Caco-2 (cell line): ENCODE measurements at regions not wholly inside any gene's neighbourhood (a gene's known extent, or its start where the extent isn't known, plus 50 kb on each side); places are given as distances from the start of the nearest gene placed in this dataset.

ENCODE experiments used
- BruUV-seq: library from RNA; stranded (reverse); fragments of 400-500 nt; replicated peaks from 2 replicates; lab custom pipeline; 2021; lab: Mats Ljungman, UMichigan
- CTCF ChIA-PET: fragments of 300-600 bp; sonication (Branson Sonifier 250); formaldehyde crosslinking; loops from one replicate; lab custom pipeline; 2022; ENCODE audit warnings: antibody characterized with exemption; lab: Charles Lee
- POLR2A ChIA-PET: fragments of 300-600 bp; sonication (Branson Sonifier 250); formaldehyde crosslinking; loops from one replicate; lab custom pipeline; 2022; ENCODE audit warnings: antibody characterized with exemption; lab: Charles Lee
- DNase-seq, 2 experiments: peaks; one replicate each; pipeline versions ENCODE4 v3.0.0 to v3.0.0-alpha.2; 2020 to 2022
- H3K27me3 ChIP-seq: replicated peaks from 2 replicates; pipeline ENCODE4 v1.6.0; 2011; ENCODE audit warnings: low read length; ENCODE audit not compliant: control insufficient read depth, insufficient read depth
- H3K36me3 ChIP-seq: 2 replicates; pipeline ENCODE4 v1.5.1; 2011; ENCODE audit warnings: low read length; ENCODE audit not compliant: control insufficient read depth, insufficient read depth
- H3K4me1 ChIP-seq: fragments of 250-450 bp; sonication (Bioruptor Pico); 2 replicates; pipeline ENCODE4 v1.5.1; 2020; ENCODE audit warnings: mild to moderate bottlenecking
- H3K4me3 ChIP-seq: 2 replicates; pipeline ENCODE4 v1.5.1; 2011; ENCODE audit warnings: low read depth, mild to moderate bottlenecking, control low read depth, low read length
- H3K9me3 ChIP-seq: fragments of 250-450 bp; sonication (Bioruptor Pico); 2 replicates; pipeline ENCODE4 v1.5.1; 2020; ENCODE audit warnings: mild to moderate bottlenecking, moderate library complexity
- H3K27ac Mint-ChIP-seq: one replicate; pipeline ENCODE4 v1.8.0; 2022; ENCODE audit warnings: mixed read lengths; ENCODE audit not compliant: unreplicated experiment
- H3K27me3 Mint-ChIP-seq: one replicate; pipeline ENCODE4 v1.8.0; 2022; ENCODE audit warnings: mixed read lengths; ENCODE audit not compliant: insufficient read depth, unreplicated experiment
- H3K36me3 Mint-ChIP-seq: one replicate; pipeline ENCODE4 v1.8.0; 2022; ENCODE audit warnings: mild to moderate bottlenecking, mixed read lengths; ENCODE audit not compliant: insufficient read depth, unreplicated experiment
- H3K4me1 Mint-ChIP-seq: one replicate; pipeline ENCODE4 v1.8.0; 2022; ENCODE audit warnings: low read depth, mixed read lengths; ENCODE audit not compliant: unreplicated experiment
- H3K4me3 Mint-ChIP-seq: one replicate; pipeline ENCODE4 v1.8.0; 2022; ENCODE audit warnings: mild to moderate bottlenecking, moderate library complexity, mixed read lengths; ENCODE audit not compliant: unreplicated experiment
- H3K9me3 Mint-ChIP-seq: one replicate; pipeline ENCODE4 v1.8.0; 2022; ENCODE audit warnings: mixed read lengths; ENCODE audit not compliant: unreplicated experiment
- intact Hi-C: fragments of 100-400 bp; cut with micrococcal nuclease; formaldehyde crosslinking; loops from one replicate; pipeline ENCODE4 v1.10.0; 2022; ENCODE audit not compliant: unreplicated experiment
- TF ChIP-seq, protein P1 (sequence below), 2 experiments: fragments of 200-600 bp in 1 of 2; IDR thresholded peaks; 1 replicate in 1 of 2; 2 replicates in 1 of 2; pipeline versions ENCODE4 v1.5.1 to v1.8.0; 2011 to 2022; ENCODE audit warnings: antibody characterized with exemption in 1 of 2, control low read depth in 1 of 2, inconsistent platforms in 1 of 2, low read depth in 1 of 2, low read length in 1 of 2, mild to moderate bottlenecking in 1 of 2, moderate library complexity in 1 of 2; ENCODE audit not compliant: insufficient read depth in 1 of 2, severe bottlenecking in 1 of 2, unreplicated experiment in 1 of 2

DNA sequence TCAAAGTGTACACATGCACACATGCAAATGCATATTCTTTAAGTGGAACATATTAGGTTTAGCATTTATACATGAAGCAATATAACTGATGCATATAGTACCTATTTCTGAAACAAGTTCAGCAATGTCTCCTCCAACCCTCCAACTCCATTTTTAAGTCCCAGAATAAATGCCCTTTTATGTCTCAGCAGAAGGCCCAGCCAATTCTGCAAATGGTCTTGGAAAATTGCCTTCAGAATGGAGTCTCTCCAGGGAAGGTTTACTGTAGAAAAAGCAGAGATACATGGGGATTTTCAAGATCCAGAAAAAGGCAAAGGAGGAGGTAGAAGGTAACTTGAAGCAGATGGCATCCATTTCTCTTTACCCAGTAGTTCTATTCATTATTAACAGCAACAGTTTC lies 633.3 kb downstream of the MAFB start:
- no peaks in the 10 kb centered on the region for H3K9me3 ChIP-seq
- CTCF ChIA-PET: no interaction called here
- POLR2A ChIA-PET: no interaction called here

DNA sequence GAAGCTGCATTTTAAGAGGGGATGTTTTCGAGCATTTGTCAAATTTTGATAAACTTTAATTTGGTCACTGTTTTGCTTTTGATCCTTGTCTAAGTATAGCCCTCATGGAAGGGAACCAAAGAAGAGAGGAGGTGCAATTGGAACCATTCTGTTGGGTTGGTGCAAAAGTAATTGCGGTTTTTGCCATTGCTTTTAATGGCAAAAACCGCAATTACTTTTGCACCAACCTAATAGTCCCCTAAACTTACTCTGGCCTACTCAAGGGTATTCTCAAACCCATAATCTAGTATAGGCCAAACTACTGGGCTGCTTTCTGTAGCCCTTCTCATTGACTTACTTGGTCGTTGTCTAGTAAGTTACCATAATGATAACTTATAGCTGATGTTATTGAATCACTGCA lies 634.7 kb downstream of the MAFB start:
- H3K27me3 ChIP-seq: no peaks in the 10 kb centered on the region
- no peak for DNase-seq
- Mint-ChIP-seq H3K4me1 (no peaks in the 10 kb centered on the region), H3K4me3 (no peak overlapping the region), H3K36me3 (no peaks in the 10 kb centered on the region), H3K9me3 (no peaks in the 10 kb centered on the region), H3K27me3 (peaks cover 2% of the 10 kb centered on the region), H3K27ac (no peak overlapping the region)
- no peaks in the 10 kb centered on the region for H3K4me1 ChIP-seq
- TF ChIP-seq, protein P1, sequence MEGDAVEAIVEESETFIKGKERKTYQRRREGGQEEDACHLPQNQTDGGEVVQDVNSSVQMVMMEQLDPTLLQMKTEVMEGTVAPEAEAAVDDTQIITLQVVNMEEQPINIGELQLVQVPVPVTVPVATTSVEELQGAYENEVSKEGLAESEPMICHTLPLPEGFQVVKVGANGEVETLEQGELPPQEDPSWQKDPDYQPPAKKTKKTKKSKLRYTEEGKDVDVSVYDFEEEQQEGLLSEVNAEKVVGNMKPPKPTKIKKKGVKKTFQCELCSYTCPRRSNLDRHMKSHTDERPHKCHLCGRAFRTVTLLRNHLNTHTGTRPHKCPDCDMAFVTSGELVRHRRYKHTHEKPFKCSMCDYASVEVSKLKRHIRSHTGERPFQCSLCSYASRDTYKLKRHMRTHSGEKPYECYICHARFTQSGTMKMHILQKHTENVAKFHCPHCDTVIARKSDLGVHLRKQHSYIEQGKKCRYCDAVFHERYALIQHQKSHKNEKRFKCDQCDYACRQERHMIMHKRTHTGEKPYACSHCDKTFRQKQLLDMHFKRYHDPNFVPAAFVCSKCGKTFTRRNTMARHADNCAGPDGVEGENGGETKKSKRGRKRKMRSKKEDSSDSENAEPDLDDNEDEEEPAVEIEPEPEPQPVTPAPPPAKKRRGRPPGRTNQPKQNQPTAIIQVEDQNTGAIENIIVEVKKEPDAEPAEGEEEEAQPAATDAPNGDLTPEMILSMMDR (IDR thresholded peaks at IDR 0.05; ENCODE audit: insufficient read depth in 1 of 2, low read depth in 1 of 2, low read length in 1 of 2, severe bottlenecking in 1 of 2, unreplicated experiment in 1 of 2): no peak
- ChIA-PET POLR2A (no interaction called here), CTCF (no interaction called here)
- H3K36me3 ChIP-seq: no peaks in the 10 kb centered on the region
- H3K4me3 ChIP-seq: no peak overlapping the region
- intact Hi-C loops: no loop called here
- no TSS peak for BruUV-seq
- H3K9me3 ChIP-seq: no peaks in the 10 kb centered on the region

More for the DNA sequence above, 633.3 kb downstream of the MAFB start:
- Mint-ChIP-seq H3K36me3 (no peaks in the 10 kb centered on the region), H3K4me1 (no peaks in the 10 kb centered on the region), H3K27me3 (peaks cover 2% of the 10 kb centered on the region), H3K4me3 (no peak overlapping the region), H3K27ac (no peak overlapping the region), H3K9me3 (peaks cover 12% of the 10 kb centered on the region)
- Histone ChIP-seq H3K4me3 (no peak overlapping the region), H3K36me3 (no peaks in the 10 kb centered on the region), H3K4me1 (no peaks in the 10 kb centered on the region), H3K27me3 (no peaks in the 10 kb centered on the region)
- no TSS peak for BruUV-seq
- no peak for DNase-seq
- TF ChIP-seq, protein P1 (IDR thresholded peaks at IDR 0.05; ENCODE audit: insufficient read depth in 1 of 2, low read depth in 1 of 2, low read length in 1 of 2, severe bottlenecking in 1 of 2, unreplicated experiment in 1 of 2): no peak
- intact Hi-C loops: no loop called here

DNA sequence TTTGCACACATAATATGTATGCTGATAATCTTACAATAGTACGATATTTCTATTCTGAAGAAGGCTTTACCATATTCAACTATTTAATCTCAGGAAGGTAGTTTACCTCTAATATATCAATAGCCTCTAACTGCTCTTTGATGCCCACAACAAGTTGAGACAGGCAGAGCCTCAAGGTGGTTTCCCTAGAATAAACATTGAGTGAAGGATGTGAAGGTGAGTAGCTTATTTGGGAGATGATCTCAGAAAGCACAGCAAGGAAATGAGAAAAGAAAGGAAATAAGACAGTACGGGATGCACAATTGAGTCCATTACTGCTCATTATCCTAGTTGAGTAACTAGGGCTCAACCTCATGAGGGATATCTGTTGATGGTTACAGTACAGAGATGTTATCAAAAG lies 638.4 kb downstream of the MAFB start:
- H3K27me3 ChIP-seq: no peaks in the 10 kb centered on the region
- Mint-ChIP-seq H3K4me3 (no peak overlapping the region), H3K27ac (no peak overlapping the region), H3K9me3 (no peaks in the 10 kb centered on the region), H3K36me3 (no peaks in the 10 kb centered on the region), H3K27me3 (peaks cover 4% of the 10 kb centered on the region), H3K4me1 (no peaks in the 10 kb centered on the region)
- POLR2A ChIA-PET: no interaction called here
- no peaks in the 10 kb centered on the region for H3K4me1 ChIP-seq
- no peaks in the 10 kb centered on the region for H3K36me3 ChIP-seq
- intact Hi-C loops: no loop called here
- TF ChIP-seq, protein P1 (IDR thresholded peaks at IDR 0.05; ENCODE audit: insufficient read depth in 1 of 2, low read depth in 1 of 2, low read length in 1 of 2, severe bottlenecking in 1 of 2, unreplicated experiment in 1 of 2): no peak
- H3K9me3 ChIP-seq: no peaks in the 10 kb centered on the region
- CTCF ChIA-PET: no interaction called here
- no peak for DNase-seq
- no TSS peak for BruUV-seq
- H3K4me3 ChIP-seq: no peak overlapping the region
